ENCODE measurements at regions not wholly inside any gene's neighbourhood (a gene's known extent, or its start where the extent isn't known, plus 50 kb on each side); places are given as distances from the start of the nearest gene placed in this dataset.

DNA sequence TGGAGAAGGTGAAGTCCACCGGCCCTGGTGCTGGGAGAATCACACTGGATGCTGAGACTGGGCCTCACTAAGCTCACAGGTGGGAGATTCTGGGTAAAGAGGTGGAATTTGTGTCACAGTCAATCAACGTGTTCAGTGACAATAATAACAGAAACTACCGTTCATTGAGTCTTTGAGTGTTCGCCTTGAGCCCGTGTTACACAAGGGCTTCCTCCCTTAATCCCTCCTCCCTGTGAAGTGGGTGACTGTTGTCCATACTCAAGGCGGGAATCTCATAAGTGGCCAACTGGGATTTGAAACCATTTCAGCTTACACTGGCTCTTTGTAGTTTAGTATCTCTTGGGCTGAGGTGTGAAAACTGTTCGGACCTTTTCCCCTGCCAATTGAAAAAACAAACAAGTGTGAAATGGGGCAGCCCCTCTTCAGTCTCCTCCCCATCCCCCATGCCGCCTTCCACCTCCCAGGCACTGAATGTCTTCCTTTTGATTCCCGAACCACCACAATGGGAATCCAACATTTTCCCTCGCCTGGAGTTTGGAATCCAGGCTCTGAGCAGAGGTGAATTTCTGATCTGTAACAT lies 502.4 kb downstream of the MIAT start:
- H3K9me3 ChIP-seq (ENCODE audit: control insufficient read depth, low read length), result no peaks in the 10 kb centered on the region
- WGBS, 2 experiments (ENCODE audit: insufficient coverage in 2 of 2), result 69 to 75% methylated on average over 7 of the region's 10 CpGs
- H3K36me3 ChIP-seq (ENCODE audit: control insufficient read depth, insufficient read depth, low read length), result no peaks in the 10 kb centered on the region
- H3K4me1 ChIP-seq (ENCODE audit: control insufficient read depth, insufficient read depth, low read length, poor library complexity, severe bottlenecking), result peaks cover 4% of the 10 kb centered on the region
- no peak overlapping the region for H3K27ac ChIP-seq (ENCODE audit: low read depth, low read length, severe bottlenecking)
- H3K4me3 ChIP-seq (ENCODE audit: extremely low read depth, insufficient read depth, low read length, poor library complexity, severe bottlenecking), result no peak overlapping the region

DNA sequence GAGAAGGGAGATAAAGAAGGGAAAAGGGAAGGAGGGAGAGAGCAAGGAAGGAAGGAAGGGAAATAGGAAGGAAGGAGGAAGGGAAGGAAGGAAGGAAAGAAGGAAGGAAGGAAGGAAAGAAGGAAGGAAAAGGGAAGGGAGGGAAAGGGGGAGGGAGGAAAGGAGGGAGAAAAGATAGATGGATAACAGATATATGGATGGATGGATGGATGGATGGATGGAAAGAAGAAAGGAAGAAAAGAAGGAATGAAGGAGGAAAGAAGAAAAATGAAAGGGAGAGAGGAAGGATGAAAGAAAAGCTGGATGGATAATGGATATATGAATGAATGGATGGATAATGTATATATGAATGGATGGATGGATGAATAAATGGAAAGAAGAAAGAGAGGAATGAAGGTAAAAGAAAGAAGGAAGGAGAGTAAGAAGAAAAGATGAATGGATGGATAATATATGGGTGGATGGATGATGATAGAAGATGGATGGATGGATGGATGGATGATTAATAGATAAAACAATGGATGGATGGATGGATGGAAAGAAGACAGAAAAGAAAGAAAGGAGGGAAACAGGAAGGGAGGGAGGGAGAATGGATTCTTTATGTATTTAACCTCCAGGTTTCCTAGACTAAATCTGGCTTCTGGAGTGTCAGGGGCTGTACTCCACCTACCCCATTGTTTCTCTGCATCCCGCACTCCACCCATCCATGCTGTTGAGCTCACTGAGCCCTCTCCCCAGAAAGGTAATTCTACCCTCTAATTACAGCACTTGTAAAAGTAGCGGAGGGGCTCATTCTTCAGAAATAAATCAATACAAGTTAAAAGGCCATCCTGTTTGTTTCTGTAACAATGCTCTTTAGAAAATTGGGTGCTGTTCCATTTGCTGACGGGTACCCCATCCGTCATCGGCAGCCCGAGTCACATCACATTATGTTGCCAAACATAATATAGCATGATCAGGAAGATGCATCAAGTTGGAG lies 506.1 kb downstream of the MIAT start:
- WGBS, 2 experiments (ENCODE audit: insufficient coverage in 2 of 2), result 100% methylated on average over 4 of the region's 6 CpGs; no CpG with 5 or more reads in 1 of the 2 experiments
- Histone ChIP-seq H3K36me3 (ENCODE audit: control insufficient read depth, insufficient read depth, low read length) (no peaks in the 10 kb centered on the region), H3K4me1 (ENCODE audit: control insufficient read depth, insufficient read depth, low read length, poor library complexity, severe bottlenecking) (peaks cover 4% of the 10 kb centered on the region), H3K27ac (ENCODE audit: low read depth, low read length, severe bottlenecking) (no peak overlapping the region), H3K9me3 (ENCODE audit: control insufficient read depth, low read length) (no peaks in the 10 kb centered on the region), H3K4me3 (ENCODE audit: extremely low read depth, insufficient read depth, low read length, poor library complexity, severe bottlenecking) (no peak overlapping the region)

DNA sequence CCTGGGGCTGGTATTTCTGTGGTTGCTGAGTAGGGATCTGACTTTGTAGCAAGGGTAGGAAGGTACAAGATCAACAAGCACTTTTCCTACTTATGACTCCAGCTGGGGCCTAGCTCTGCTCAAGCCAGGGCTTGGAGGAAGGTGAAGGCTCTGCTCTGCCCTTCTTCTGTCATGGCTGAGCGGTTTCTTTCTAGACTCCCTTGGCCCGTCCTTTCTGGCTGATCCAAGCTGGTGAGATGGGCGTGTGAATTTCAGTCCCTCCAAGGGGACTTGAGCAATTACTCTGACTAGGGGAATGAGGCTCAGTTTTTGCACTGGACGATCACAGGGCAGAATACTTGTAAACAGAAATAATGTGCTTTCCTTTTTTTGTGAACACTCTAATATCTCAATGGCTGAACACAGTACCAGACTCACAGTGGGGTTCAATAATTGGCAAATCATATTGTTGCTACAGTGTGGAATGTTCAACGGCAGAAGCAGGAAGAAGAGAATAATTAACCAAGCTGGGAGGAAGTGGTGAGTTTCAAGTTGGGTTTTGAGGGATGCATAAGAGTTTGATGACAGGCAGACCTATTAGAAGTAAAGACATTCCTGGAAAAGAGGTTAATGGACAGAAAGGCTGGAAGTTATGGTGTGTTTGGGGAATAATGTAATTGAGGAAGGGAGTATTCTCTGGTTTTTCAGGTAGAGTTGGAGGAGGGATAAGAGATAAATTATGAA lies 507.6 kb downstream of the MIAT start:
- Histone ChIP-seq H3K4me3 (ENCODE audit: extremely low read depth, insufficient read depth, low read length, poor library complexity, severe bottlenecking) (no peak overlapping the region), H3K36me3 (ENCODE audit: control insufficient read depth, insufficient read depth, low read length) (no peaks in the 10 kb centered on the region), H3K9me3 (ENCODE audit: control insufficient read depth, low read length) (no peaks in the 10 kb centered on the region), H3K27ac (ENCODE audit: low read depth, low read length, severe bottlenecking) (no peak overlapping the region), H3K4me1 (ENCODE audit: control insufficient read depth, insufficient read depth, low read length, poor library complexity, severe bottlenecking) (peaks cover under 1% of the 10 kb centered on the region)
- WGBS, 2 experiments (ENCODE audit: insufficient coverage in 2 of 2), result 87 to 90% methylated on average over 2 to 5 of the region's 5 CpGs

DNA sequence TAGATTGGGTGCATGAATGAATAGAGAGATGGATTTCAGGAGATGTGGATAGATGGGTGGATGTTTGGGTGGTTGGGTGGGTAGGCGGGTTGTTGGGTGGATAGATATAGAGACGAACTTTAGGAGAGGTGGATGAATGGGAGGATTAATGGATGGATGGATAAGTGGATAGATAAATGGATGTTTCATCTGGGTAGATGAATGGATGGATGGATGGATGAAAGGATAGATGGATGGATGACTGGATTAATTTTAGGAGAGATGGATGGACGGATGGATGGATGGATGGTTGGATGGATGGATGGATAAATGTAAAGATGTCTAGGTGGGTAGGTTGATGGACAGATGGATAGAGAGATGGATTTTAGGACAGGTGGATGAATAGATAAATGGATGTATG lies 511.3 kb downstream of the MIAT start:
- Histone ChIP-seq H3K4me1 (ENCODE audit: control insufficient read depth, insufficient read depth, low read length, poor library complexity, severe bottlenecking) (no peaks in the 10 kb centered on the region), H3K4me3 (ENCODE audit: extremely low read depth, insufficient read depth, low read length, poor library complexity, severe bottlenecking) (no peak overlapping the region), H3K27ac (ENCODE audit: low read depth, low read length, severe bottlenecking) (no peak overlapping the region), H3K36me3 (ENCODE audit: control insufficient read depth, insufficient read depth, low read length) (no peaks in the 10 kb centered on the region), H3K9me3 (ENCODE audit: control insufficient read depth, low read length) (no peaks in the 10 kb centered on the region)
- 83 to 84% methylated on average over 3 of the region's 3 CpGs for WGBS, 2 experiments (ENCODE audit: insufficient coverage in 2 of 2)

DNA sequence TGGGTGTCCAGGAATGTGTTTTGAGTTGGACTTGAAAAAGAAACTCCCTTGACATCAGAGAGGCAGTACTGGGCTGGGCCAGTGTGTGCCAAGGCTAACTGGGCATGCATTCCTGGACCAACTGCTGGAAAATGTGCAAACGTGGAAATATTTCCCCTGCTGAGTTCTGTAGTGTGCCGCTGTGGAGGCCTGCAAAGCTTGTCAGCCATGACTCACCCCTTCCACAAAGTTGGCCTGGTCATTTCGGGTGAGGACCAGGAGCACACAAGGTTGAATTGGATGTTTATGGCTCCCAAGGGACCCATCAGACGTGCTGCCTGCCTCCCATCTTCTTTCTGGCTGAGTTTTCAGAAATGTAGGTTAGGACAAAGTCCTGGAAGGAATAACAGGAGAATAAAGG lies 513.1 kb downstream of the MIAT start:
- no peak overlapping the region for H3K27ac ChIP-seq (ENCODE audit: low read depth, low read length, severe bottlenecking)
- no peaks in the 10 kb centered on the region for H3K4me1 ChIP-seq (ENCODE audit: control insufficient read depth, insufficient read depth, low read length, poor library complexity, severe bottlenecking)
- no peak overlapping the region for H3K4me3 ChIP-seq (ENCODE audit: extremely low read depth, insufficient read depth, low read length, poor library complexity, severe bottlenecking)
- H3K9me3 ChIP-seq (ENCODE audit: control insufficient read depth, low read length), result no peaks in the 10 kb centered on the region
- WGBS, 2 experiments (ENCODE audit: insufficient coverage in 2 of 2), result 76 to 91% methylated on average over 3 to 4 of the region's 4 CpGs
- no peaks in the 10 kb centered on the region for H3K36me3 ChIP-seq (ENCODE audit: control insufficient read depth, insufficient read depth, low read length)

DNA sequence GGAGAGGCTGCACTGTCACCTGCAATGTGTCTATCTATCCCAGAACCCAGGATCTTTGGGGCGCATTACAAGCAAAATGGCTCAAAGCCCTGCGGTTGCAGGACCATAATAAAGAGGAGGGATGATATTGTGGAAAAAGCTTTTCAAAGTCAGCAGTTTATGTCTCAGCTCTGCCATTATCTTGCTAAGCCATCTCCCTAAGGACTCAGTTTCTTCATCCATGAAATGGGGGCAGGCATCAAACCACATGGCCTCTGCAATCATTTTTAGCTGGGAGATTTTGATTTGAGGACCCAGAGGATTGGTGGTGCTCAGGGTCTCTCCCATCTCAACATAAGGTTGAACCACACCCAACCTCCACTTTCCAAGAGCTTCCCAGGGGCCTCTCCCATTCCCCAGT lies 513.8 kb downstream of the MIAT start:
- Histone ChIP-seq H3K4me3 (ENCODE audit: extremely low read depth, insufficient read depth, low read length, poor library complexity, severe bottlenecking) (no peak overlapping the region), H3K36me3 (ENCODE audit: control insufficient read depth, insufficient read depth, low read length) (no peaks in the 10 kb centered on the region), H3K4me1 (ENCODE audit: control insufficient read depth, insufficient read depth, low read length, poor library complexity, severe bottlenecking) (no peaks in the 10 kb centered on the region), H3K9me3 (ENCODE audit: control insufficient read depth, low read length) (no peaks in the 10 kb centered on the region), H3K27ac (ENCODE audit: low read depth, low read length, severe bottlenecking) (no peak overlapping the region)
- WGBS, 2 experiments (ENCODE audit: insufficient coverage in 2 of 2), result 83 to 85% methylated on average over 1 to 2 of the region's 2 CpGs

DNA sequence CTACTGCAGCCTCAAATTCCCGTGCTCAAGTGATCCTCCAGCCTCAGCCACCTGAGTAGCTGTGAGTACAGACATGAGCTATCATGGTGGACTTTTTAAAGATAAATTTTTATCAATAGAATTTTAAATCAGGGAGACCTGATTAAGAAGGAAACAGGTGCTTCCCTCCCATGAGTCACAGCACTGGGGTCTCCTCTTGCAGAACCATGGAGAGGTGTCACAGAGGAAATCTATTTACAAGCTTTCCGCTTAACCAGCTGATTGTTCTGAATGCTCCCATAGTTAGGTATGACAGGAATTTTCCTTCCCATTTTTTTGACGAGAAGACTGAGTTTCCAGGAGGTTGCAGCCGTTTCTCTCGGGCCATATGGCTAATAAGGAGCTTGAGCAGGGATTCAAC lies 516.1 kb downstream of the MIAT start:
- H3K9me3 ChIP-seq (ENCODE audit: control insufficient read depth, low read length), result no peaks in the 10 kb centered on the region
- no peaks in the 10 kb centered on the region for H3K4me1 ChIP-seq (ENCODE audit: control insufficient read depth, insufficient read depth, low read length, poor library complexity, severe bottlenecking)
- no peaks in the 10 kb centered on the region for H3K36me3 ChIP-seq (ENCODE audit: control insufficient read depth, insufficient read depth, low read length)
- WGBS, 2 experiments (ENCODE audit: insufficient coverage in 2 of 2), result 70 to 100% methylated on average over 1 to 2 of the region's 5 CpGs
- H3K4me3 ChIP-seq (ENCODE audit: extremely low read depth, insufficient read depth, low read length, poor library complexity, severe bottlenecking), result no peak overlapping the region
- no peak overlapping the region for H3K27ac ChIP-seq (ENCODE audit: low read depth, low read length, severe bottlenecking)

DNA sequence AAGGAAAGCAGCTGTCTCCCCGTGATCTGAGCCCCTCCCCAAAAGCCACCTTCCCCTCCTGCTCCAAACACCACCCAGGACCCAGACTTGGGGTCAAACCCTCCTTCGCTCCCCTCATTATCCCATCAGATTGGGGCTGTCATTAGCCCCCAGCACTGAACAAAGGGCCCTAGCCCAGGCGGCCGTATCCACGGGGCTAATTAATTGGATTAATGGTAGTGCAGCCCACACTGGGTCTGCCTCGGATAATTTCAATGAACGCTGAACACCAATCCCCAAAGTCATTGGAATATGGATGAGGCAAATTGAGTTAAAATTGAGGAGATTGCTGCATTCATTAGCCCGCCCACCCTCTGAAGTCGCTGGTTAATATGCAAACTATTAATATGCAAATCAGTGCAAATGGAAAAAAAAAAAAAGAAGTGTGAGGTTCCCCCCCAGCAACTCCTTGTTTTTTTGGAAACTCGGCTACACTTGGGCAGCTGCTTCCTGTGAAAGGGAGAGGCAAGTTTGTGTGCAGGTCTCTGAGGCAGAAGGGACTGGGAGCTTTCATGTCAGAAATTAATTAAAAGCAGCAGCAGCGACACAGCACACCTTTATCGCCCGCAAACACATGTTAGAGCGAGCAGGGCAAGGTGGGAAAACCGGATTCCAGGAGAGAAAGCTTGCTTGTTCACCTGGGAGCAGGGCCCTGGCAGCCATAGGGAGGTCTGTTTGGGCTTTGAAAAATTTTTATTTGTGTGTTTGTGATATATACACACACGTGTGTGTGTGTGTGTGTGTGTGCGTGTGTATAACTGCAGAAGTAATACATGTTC lies 517.8 kb downstream of the MIAT start:
- no peaks in the 10 kb centered on the region for H3K9me3 ChIP-seq (ENCODE audit: control insufficient read depth, low read length)
- no peaks in the 10 kb centered on the region for H3K36me3 ChIP-seq (ENCODE audit: control insufficient read depth, insufficient read depth, low read length)
- no peak overlapping the region for H3K4me3 ChIP-seq (ENCODE audit: extremely low read depth, insufficient read depth, low read length, poor library complexity, severe bottlenecking)
- H3K4me1 ChIP-seq (ENCODE audit: control insufficient read depth, insufficient read depth, low read length, poor library complexity, severe bottlenecking), result no peaks in the 10 kb centered on the region
- H3K27ac ChIP-seq (ENCODE audit: low read depth, low read length, severe bottlenecking), result no peak overlapping the region
- WGBS, 2 experiments (ENCODE audit: insufficient coverage in 2 of 2), result 54 to 61% methylated on average over 10 to 11 of the region's 17 CpGs

DNA sequence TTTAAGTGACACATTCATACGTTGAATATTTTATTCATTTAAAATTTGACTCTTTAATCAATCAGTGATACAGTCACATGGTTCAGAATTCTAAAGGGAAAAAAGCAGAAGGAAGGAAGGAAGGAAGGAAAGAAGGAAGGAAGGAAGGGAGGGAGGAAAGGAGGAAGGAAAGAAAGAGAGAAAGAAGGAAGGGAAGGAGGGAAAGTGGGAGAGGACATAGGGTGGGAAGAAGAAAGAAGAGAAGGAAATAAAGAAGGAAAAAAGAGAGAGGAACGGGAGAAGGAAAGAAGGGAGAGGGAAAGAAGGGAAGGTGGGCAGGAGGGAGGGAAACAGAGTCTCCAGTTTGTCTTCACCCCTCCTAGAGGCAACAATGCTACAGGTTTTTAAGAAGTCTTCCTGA lies 518.6 kb downstream of the MIAT start:
- no peaks in the 10 kb centered on the region for H3K9me3 ChIP-seq (ENCODE audit: control insufficient read depth, low read length)
- WGBS, 2 experiments (ENCODE audit: insufficient coverage in 2 of 2), result 71% methylated on average over 1 of the region's 2 CpGs; no CpG with 5 or more reads in 1 of the 2 experiments
- H3K27ac ChIP-seq (ENCODE audit: low read depth, low read length, severe bottlenecking), result no peak overlapping the region
- no peaks in the 10 kb centered on the region for H3K4me1 ChIP-seq (ENCODE audit: control insufficient read depth, insufficient read depth, low read length, poor library complexity, severe bottlenecking)
- H3K36me3 ChIP-seq (ENCODE audit: control insufficient read depth, insufficient read depth, low read length), result no peaks in the 10 kb centered on the region
- no peak overlapping the region for H3K4me3 ChIP-seq (ENCODE audit: extremely low read depth, insufficient read depth, low read length, poor library complexity, severe bottlenecking)

DNA sequence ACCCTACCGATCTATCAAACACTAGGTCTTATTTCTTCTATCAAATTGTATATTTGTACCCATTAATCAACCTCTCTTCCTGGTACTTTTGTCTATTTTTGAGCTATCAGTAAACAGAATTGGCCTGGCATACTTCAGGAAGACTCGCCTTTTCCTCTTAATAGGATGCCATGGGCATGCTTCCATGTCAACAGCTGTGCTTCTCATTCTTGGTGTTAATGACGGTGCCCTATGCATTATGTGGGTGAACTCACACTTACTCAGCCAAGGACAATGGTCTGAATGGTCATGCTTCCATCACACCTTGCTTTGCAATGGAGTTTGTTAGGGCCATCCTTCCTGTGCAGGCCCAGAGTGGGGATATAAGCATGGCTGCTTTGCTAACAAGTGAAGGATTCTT lies 521.8 kb downstream of the MIAT start:
- H3K4me1 ChIP-seq (ENCODE audit: control insufficient read depth, insufficient read depth, low read length, poor library complexity, severe bottlenecking), result no peaks in the 10 kb centered on the region
- 96 to 100% methylated on average over 2 to 3 of the region's 3 CpGs for WGBS, 2 experiments (ENCODE audit: insufficient coverage in 2 of 2)
- H3K9me3 ChIP-seq (ENCODE audit: control insufficient read depth, low read length), result no peaks in the 10 kb centered on the region
- no peak overlapping the region for H3K4me3 ChIP-seq (ENCODE audit: extremely low read depth, insufficient read depth, low read length, poor library complexity, severe bottlenecking)
- H3K27ac ChIP-seq (ENCODE audit: low read depth, low read length, severe bottlenecking), result no peak overlapping the region
- no peaks in the 10 kb centered on the region for H3K36me3 ChIP-seq (ENCODE audit: control insufficient read depth, insufficient read depth, low read length)
